ENCODE measurements at regions not wholly inside any gene's neighbourhood (a gene's known extent, or its start where the extent isn't known, plus 50 kb on each side); places are given as distances from the start of the nearest gene placed in this dataset.

- Histone ChIP-seq H3K27ac (ENCODE audit: extremely low read length, insufficient read depth, low read length) (no peak overlapping the region), H3K79me2 (ENCODE audit: insufficient read depth, low read length) (no peaks in the 10 kb centered on the region), H3K4me3 (replicated peaks in 1 of 3; ENCODE audit: insufficient read depth in 1 of 3, low read depth in 2 of 3, low read length in 3 of 3) (no peak overlapping the region), H3K4me1 (ENCODE audit: insufficient read depth, low read length) (no peaks in the 10 kb centered on the region), H4K20me1 (ENCODE audit: insufficient read depth, low read length) (no peaks in the 10 kb centered on the region), H3K4me2 (ENCODE audit: low read depth, low read length) (no peak overlapping the region), H3K36me3 (replicated peaks in 1 of 2; ENCODE audit: control insufficient read depth in 1 of 2, insufficient read depth in 2 of 2, low read length in 2 of 2) (no peaks in the 10 kb centered on the region), H3K9ac (ENCODE audit: insufficient read depth, low read depth, low read length) (no peak overlapping the region), H3K27me3 (ENCODE audit: control insufficient read depth in 1 of 2, insufficient read depth in 2 of 2, low read length in 2 of 2) (no peaks in the 10 kb centered on the region), H2AFZ (ENCODE audit: low read length) (no peak overlapping the region), H3K9me3 (ENCODE audit: low read length) (peaks cover 17% of the 10 kb centered on the region)
- in situ Hi-C loops (cut with HindIII; ENCODE audit: extremely low pct_ligation_motif_present, low pct_unique_long_range_greater_than_20kb) (no loop called here), intact Hi-C loops (cut with micrococcal nuclease; ENCODE audit: unreplicated experiment) (no loop called here)
- ChIA-PET POLR2A (no interaction called here), CTCF (ENCODE audit: low intra/inter-chr PET ratio, low total read pairs) (no interaction called here)
- FAIRE-seq: no peak
- BruUV-seq (replicated peaks): no TSS peak
- no peak for TF ChIP-seq HOXD1 (CRISPR knock-in tag; IDR thresholded peaks at IDR 0.05)
- TF ChIP-seq MED8 (CRISPR knock-in tag; IDR thresholded peaks at IDR 0.05; ENCODE audit: insufficient replicate concordance): no peak
- no peak for TF ChIP-seq GTF2F1 (IDR thresholded peaks at IDR 0.05; ENCODE audit: low read length)
- TF ChIP-seq CHCHD3 (CRISPR knock-in tag; IDR thresholded peaks at IDR 0.05): no peak
- TF ChIP-seq TFDP1 (CRISPR knock-in tag; IDR thresholded peaks at IDR 0.05; ENCODE audit: borderline replicate concordance): no peak
- no peak for TF ChIP-seq BCL6 (CRISPR knock-in tag; IDR thresholded peaks at IDR 0.05)
- no peak for TF ChIP-seq PHF20 (CRISPR knock-in tag; IDR thresholded peaks at IDR 0.05)
- no peak for TF ChIP-seq ZNF343 (CRISPR knock-in tag; IDR thresholded peaks at IDR 0.05)
- TF ChIP-seq CENPX (CRISPR knock-in tag; IDR thresholded peaks at IDR 0.05): no peak
- no peak for TF ChIP-seq ZNF619 (CRISPR knock-in tag; IDR thresholded peaks at IDR 0.05)
- no peak for TF ChIP-seq ZNF558 (CRISPR knock-in tag; IDR thresholded peaks at IDR 0.05; ENCODE audit: borderline replicate concordance)
- no peak for TF ChIP-seq TFE3 (CRISPR knock-in tag; IDR thresholded peaks at IDR 0.05)
- TF ChIP-seq ZNF292 (CRISPR knock-in tag; IDR thresholded peaks at IDR 0.05; ENCODE audit: borderline replicate concordance, low read depth): no peak
- TF ChIP-seq FOXC1 (CRISPR knock-in tag; IDR thresholded peaks at IDR 0.05; ENCODE audit: borderline replicate concordance): no peak
- TF ChIP-seq ZFP1 (CRISPR knock-in tag; IDR thresholded peaks at IDR 0.05): no peak
- TF ChIP-seq KAT8 (CRISPR knock-in tag; IDR thresholded peaks at IDR 0.05): no peak
- no peak for DNase-seq (ENCODE audit: low spot score)
- WGBS (ENCODE audit: low lambda C conversion rate): 0% methylated on average over 1 of the region's 1 CpG
- no peak for ATAC-seq
These were observed 470.5 kb upstream of the UBE2E2 start for GRCh38 chr3:22732641-22733040.

Data from HepG2 (cell line).